ENCODE measurements at regions not wholly inside any gene's neighbourhood (a gene's known extent, or its start where the extent isn't known, plus 50 kb on each side); places are given as distances from the start of the nearest gene placed in this dataset.

DNA sequence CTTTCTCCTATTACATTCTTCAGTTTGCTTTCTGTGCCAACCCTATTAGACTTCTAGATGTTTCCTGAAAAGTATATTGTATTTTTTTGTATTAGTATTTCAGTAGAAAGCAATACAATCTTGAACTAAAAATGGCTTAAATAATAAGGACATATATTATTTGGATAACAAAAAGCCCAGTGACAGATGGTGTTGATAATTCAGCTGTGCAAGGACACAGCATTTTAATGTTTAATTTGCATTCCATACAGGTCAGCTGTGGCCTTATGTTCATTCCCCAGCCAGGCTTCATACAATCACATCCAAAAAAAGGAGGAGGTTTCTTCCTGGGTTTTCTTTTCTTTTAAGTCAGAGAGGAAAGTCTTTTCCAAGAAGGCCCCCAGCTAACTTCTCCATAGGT is 236.9 kb downstream of the CD109 start:
- TF ChIP-seq, protein P1, sequence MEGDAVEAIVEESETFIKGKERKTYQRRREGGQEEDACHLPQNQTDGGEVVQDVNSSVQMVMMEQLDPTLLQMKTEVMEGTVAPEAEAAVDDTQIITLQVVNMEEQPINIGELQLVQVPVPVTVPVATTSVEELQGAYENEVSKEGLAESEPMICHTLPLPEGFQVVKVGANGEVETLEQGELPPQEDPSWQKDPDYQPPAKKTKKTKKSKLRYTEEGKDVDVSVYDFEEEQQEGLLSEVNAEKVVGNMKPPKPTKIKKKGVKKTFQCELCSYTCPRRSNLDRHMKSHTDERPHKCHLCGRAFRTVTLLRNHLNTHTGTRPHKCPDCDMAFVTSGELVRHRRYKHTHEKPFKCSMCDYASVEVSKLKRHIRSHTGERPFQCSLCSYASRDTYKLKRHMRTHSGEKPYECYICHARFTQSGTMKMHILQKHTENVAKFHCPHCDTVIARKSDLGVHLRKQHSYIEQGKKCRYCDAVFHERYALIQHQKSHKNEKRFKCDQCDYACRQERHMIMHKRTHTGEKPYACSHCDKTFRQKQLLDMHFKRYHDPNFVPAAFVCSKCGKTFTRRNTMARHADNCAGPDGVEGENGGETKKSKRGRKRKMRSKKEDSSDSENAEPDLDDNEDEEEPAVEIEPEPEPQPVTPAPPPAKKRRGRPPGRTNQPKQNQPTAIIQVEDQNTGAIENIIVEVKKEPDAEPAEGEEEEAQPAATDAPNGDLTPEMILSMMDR (IDR thresholded peaks at IDR 0.05; ENCODE audit: low read length) = no peak
- TF ChIP-seq EZH2 (IDR thresholded peaks at IDR 0.05; ENCODE audit: borderline replicate concordance, low read length) = no peak
